ENCODE measurements at regions not wholly inside any gene's neighbourhood (a gene's known extent, or its start where the extent isn't known, plus 50 kb on each side); places are given as distances from the start of the nearest gene placed in this dataset.
A peak's percentile ranks its signal among the peaks of the same experiment; 100 is the strongest.

DNA sequence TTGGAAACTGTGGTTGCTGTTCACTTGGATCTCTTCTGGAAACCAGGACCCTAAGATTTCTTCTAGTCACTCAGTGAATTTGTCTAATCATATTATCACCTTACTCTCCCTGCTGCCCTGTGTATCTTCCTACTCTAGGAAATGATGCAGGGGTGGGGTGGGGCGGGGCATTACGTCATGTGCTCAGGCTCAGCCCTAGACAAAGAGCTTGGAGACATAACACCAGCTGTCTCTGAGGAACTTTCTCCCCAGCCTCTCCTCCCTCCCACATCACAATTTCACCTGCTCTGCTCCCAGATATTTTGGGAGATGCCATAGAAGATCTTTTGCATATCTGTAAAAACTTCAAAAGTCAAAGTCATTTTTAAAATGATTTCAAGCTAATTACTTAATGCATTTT is 470.4 kb downstream of the ZSWIM6 start:
- CTCF ChIA-PET, result interaction anchor here (1.1 kb wide), 1 partner anchor 20 kb away, joined by 4 read pairs; no protein-coding TSS in a partner anchor
- POLR2A ChIA-PET, result no interaction called here
- DNase-seq (ENCODE audit: low read depth, low spot score), result no peak
- H3K4me3 ChIP-seq (ENCODE audit: low read depth, low read length), result no peak overlapping the region
- TF ChIP-seq, protein P1, sequence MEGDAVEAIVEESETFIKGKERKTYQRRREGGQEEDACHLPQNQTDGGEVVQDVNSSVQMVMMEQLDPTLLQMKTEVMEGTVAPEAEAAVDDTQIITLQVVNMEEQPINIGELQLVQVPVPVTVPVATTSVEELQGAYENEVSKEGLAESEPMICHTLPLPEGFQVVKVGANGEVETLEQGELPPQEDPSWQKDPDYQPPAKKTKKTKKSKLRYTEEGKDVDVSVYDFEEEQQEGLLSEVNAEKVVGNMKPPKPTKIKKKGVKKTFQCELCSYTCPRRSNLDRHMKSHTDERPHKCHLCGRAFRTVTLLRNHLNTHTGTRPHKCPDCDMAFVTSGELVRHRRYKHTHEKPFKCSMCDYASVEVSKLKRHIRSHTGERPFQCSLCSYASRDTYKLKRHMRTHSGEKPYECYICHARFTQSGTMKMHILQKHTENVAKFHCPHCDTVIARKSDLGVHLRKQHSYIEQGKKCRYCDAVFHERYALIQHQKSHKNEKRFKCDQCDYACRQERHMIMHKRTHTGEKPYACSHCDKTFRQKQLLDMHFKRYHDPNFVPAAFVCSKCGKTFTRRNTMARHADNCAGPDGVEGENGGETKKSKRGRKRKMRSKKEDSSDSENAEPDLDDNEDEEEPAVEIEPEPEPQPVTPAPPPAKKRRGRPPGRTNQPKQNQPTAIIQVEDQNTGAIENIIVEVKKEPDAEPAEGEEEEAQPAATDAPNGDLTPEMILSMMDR (IDR thresholded peaks at IDR 0.05; ENCODE audit: insufficient read depth, low read length, missing control alignments), result no peak

DNA sequence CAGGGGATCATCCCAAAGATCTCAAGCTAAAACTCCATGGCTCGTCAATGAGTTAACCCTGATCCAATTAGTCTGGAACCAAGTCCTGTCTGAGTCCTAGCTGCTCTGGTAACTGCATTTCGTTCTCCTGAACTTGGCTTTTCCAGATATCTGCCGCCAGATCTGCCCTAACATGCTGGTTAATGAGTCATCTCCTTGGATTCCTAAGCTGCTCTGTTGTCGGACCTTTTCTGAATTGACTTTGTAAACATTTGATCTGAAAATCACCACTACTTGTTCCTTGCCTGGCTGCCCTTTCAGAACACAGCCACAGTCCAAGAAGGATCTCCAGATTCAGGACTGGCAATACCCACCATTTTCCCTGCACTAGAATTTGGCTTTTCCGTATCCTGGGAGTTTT is 473.0 kb downstream of the ZSWIM6 start:
- DNase-seq (ENCODE audit: low read depth, low spot score), result peak; percentile 21
- H3K4me3 ChIP-seq (ENCODE audit: low read depth, low read length), result no peak overlapping the region
- CTCF ChIA-PET, result interaction anchor here (1.3 kb wide), 1 partner anchor 12 kb away, joined by 4 read pairs; no protein-coding TSS in a partner anchor
- TF ChIP-seq, protein P1 (IDR thresholded peaks at IDR 0.05; ENCODE audit: insufficient read depth, low read length, missing control alignments), result no peak
- POLR2A ChIA-PET, result no interaction called here

DNA sequence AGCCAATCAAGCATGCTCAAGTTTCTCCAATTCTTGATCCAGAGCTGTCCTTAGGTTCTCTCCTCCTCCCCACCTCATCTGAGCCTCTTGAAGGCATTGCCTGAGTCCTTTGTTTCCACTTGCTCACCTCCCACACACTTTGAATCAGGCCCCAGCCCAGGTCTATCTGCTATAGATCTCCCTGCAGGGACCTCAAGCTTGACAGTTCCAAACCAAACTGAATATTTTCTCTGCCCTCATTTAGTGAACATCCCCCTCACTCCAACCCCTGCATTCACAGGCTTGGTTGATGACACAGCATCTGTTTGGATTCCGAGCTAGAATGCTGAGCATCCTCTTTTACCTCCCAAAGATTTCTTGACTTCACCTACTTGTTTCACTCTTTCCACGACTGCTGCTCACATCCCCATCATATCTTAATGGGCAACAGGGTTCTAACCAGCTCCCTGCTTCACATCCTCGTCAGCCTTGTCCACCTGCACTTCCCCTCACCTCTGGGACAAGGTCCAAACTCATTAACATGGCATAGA is 474.5 kb downstream of the ZSWIM6 start:
- CTCF ChIA-PET, result no interaction called here
- POLR2A ChIA-PET, result no interaction called here
- DNase-seq (ENCODE audit: low read depth, low spot score), result no peak
- H3K4me3 ChIP-seq (ENCODE audit: low read depth, low read length), result no peak overlapping the region
- TF ChIP-seq, protein P1 (IDR thresholded peaks at IDR 0.05; ENCODE audit: insufficient read depth, low read length, missing control alignments), result no peak

DNA sequence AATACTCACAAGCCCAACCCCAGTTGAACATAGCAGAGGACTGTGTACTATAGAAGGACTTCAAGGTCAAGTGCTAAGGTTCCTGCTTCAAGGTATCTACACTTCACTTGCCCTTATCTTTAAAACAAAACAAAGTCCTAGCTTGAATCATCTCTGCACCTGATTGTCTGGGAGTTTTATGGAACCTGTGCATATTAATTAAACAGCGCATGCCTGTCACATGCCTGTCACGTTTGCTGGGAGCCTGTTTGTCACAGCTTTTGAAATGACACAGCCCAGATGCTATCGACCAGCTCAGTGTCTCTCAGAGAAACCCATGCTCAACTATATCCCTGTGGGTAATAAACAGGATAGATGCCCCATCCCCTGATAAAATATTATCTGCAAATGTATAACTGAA is 476.0 kb downstream of the ZSWIM6 start:
- TF ChIP-seq, protein P1 (IDR thresholded peaks at IDR 0.05; ENCODE audit: insufficient read depth, low read length, missing control alignments), result no peak
- no peak overlapping the region for H3K4me3 ChIP-seq (ENCODE audit: low read depth, low read length)
- POLR2A ChIA-PET, result no interaction called here
- CTCF ChIA-PET, result interaction anchor here (0.8 to 0.9 kb wide), 2 partner anchors 9 to 846 kb away, joined by 3 to 4 read pairs; no protein-coding TSS in a partner anchor
- no peak for DNase-seq (ENCODE audit: low read depth, low spot score)

GRCh38 chr5:61808909-61809308 is 476.9 kb downstream of the ZSWIM6 start:
- DNase-seq (ENCODE audit: low read depth, low spot score), result no peak
- CTCF ChIA-PET, result no interaction called here
- POLR2A ChIA-PET, result no interaction called here
- TF ChIP-seq, protein P1 (IDR thresholded peaks at IDR 0.05; ENCODE audit: insufficient read depth, low read length, missing control alignments), result no peak
- H3K4me3 ChIP-seq (ENCODE audit: low read depth, low read length), result no peak overlapping the region

DNA sequence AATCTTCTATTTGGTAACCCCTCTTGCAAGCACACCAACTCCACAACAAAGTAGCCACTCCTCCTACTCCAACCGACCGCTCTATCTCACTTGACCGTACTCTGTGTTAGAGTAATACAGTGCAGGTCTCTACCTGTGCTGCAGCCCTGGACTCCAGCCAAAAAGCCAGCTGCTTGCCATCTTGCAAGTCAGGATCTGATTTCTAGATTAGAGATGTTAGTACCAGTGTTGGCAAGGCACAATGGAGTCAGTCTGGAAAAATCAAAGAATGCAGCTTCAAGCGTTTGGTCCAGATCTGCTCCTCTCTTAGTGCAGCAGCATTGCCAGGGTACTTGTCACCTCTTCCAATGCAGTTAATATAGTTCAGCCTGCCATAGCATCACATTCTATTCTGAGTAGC is 477.6 kb downstream of the ZSWIM6 start:
- ChIA-PET CTCF (no interaction called here), POLR2A (no interaction called here)
- no peak overlapping the region for H3K4me3 ChIP-seq (ENCODE audit: low read depth, low read length)
- DNase-seq (ENCODE audit: low read depth, low spot score), result no peak
- TF ChIP-seq, protein P1 (IDR thresholded peaks at IDR 0.05; ENCODE audit: insufficient read depth, low read length, missing control alignments), result no peak
